ENCODE measurements at regions not wholly inside any gene's neighbourhood (a gene's known extent, or its start where the extent isn't known, plus 50 kb on each side); places are given as distances from the start of the nearest gene placed in this dataset.

DNA sequence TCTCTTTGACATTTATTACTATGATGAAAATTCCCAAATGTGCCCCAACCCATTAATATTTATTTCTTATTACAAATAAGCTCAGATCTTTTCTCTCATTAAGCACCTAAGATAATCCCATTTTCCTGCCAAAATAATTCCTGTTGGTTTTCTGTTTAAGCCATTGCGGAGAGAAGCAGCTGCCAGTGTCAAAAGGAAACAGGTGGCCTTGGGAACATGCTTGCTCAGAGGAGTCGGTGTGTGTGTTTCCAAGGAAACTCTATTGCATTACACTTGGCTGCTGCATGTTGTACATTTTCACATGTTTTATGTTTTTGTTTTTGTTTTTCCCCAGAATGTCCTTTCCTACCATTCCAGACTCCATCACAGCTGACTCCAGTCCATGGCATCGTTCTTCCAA is 56.4 kb downstream of the CD24 start:
- ChIA-PET POLR2A (no interaction called here), CTCF (interaction anchor here (0.6 kb wide), 1 partner anchor 352 kb away, joined by 3 read pairs; no protein-coding TSS in a partner anchor)
- no peaks in the 10 kb centered on the region for H3K36me3 ChIP-seq (ENCODE audit: control insufficient read depth, insufficient read depth, low read length)
- intact Hi-C loops (cut with micrococcal nuclease; ENCODE audit: unreplicated experiment) = no loop called here
- peaks cover 2% of the 10 kb centered on the region for H3K36me3 Mint-ChIP-seq (ENCODE audit: insufficient read depth, unreplicated experiment)
- H3K4me3 Mint-ChIP-seq (ENCODE audit: unreplicated experiment) = no peak overlapping the region
- peaks cover 5% of the 10 kb centered on the region; the same call in 1 of the 2 replicates for H3K9me3 ChIP-seq
- H3K4me1 ChIP-seq = peaks cover 13% of the 10 kb centered on the region; the same call in 1 of the 2 replicates
- no peak overlapping the region for H3K27ac Mint-ChIP-seq (ENCODE audit: unreplicated experiment)
- no peaks in the 10 kb centered on the region for H3K27me3 ChIP-seq (replicated peaks; ENCODE audit: control insufficient read depth, insufficient read depth, low read length)
- no peaks in the 10 kb centered on the region for H3K9me3 Mint-ChIP-seq (ENCODE audit: unreplicated experiment)
- no peak overlapping the region for H3K4me3 ChIP-seq (ENCODE audit: low read depth, low read length)
- no peak for DNase-seq
- peaks cover 7% of the 10 kb centered on the region for H3K4me1 Mint-ChIP-seq (ENCODE audit: low read depth, unreplicated experiment)
- no peaks in the 10 kb centered on the region for H3K27me3 Mint-ChIP-seq (ENCODE audit: insufficient read depth, unreplicated experiment)
- no TSS peak for BruUV-seq (replicated peaks)
- TF ChIP-seq CTCF (IDR thresholded peaks at IDR 0.05; ENCODE audit: insufficient read depth in 1 of 2, low read depth in 1 of 2, low read length in 1 of 2, severe bottlenecking in 1 of 2, unreplicated experiment in 1 of 2) = no peak

DNA sequence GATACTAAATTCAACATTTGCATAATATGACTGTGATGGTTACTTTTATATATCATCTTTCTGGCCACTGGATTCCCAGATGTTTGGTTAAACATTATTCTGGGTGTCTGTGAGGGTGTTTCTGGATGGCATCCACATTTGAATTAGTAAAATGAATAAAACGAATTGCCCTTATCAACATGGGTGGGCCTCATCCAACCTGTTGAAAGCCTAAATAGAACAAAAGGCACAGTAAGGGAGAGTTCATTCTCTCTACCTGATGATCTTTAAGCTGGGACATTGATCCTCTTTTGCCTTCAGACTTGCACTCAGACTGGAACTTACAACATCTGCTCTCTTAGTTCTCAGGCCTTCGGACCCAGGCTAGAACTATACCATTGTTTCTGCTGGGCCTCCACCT is 57.6 kb downstream of the CD24 start:
- no peaks in the 10 kb centered on the region for H3K36me3 ChIP-seq (ENCODE audit: control insufficient read depth, insufficient read depth, low read length)
- no peak for TF ChIP-seq CTCF (IDR thresholded peaks at IDR 0.05; ENCODE audit: insufficient read depth in 1 of 2, low read depth in 1 of 2, low read length in 1 of 2, severe bottlenecking in 1 of 2, unreplicated experiment in 1 of 2)
- Mint-ChIP-seq H3K4me3 (ENCODE audit: unreplicated experiment) (no peak overlapping the region), H3K36me3 (ENCODE audit: insufficient read depth, unreplicated experiment) (peaks cover 6% of the 10 kb centered on the region), H3K27me3 (ENCODE audit: insufficient read depth, unreplicated experiment) (no peaks in the 10 kb centered on the region), H3K9me3 (ENCODE audit: unreplicated experiment) (no peaks in the 10 kb centered on the region), H3K4me1 (ENCODE audit: low read depth, unreplicated experiment) (peaks cover 18% of the 10 kb centered on the region), H3K27ac (ENCODE audit: unreplicated experiment) (no peak overlapping the region)
- no peak overlapping the region for H3K4me3 ChIP-seq (ENCODE audit: low read depth, low read length)
- H3K4me1 ChIP-seq = peaks cover 25% of the 10 kb centered on the region
- no TSS peak for BruUV-seq (replicated peaks)
- POLR2A ChIA-PET = no interaction called here
- CTCF ChIA-PET = no interaction called here
- intact Hi-C loops (cut with micrococcal nuclease; ENCODE audit: unreplicated experiment) = no loop called here
- H3K9me3 ChIP-seq = peaks cover 8% of the 10 kb centered on the region; the same call in 1 of the 2 replicates
- H3K27me3 ChIP-seq (replicated peaks; ENCODE audit: control insufficient read depth, insufficient read depth, low read length) = no peaks in the 10 kb centered on the region
- DNase-seq = no peak

- no peak for TF ChIP-seq CTCF (IDR thresholded peaks at IDR 0.05; ENCODE audit: insufficient read depth in 1 of 2, low read depth in 1 of 2, low read length in 1 of 2, severe bottlenecking in 1 of 2, unreplicated experiment in 1 of 2)
- ChIA-PET POLR2A (no interaction called here), CTCF (interaction anchor here (0.6 kb wide), 1 partner anchor 281 kb away, joined by 3 read pairs; no protein-coding TSS in a partner anchor)
- Histone ChIP-seq H3K9me3 (peaks cover 8% of the 10 kb centered on the region; the same call in 1 of the 2 replicates), H3K4me3 (ENCODE audit: low read depth, low read length) (no peak overlapping the region), H3K36me3 (ENCODE audit: control insufficient read depth, insufficient read depth, low read length) (no peaks in the 10 kb centered on the region), H3K4me1 (peaks cover 43% of the 10 kb centered on the region), H3K27me3 (replicated peaks; ENCODE audit: control insufficient read depth, insufficient read depth, low read length) (no peaks in the 10 kb centered on the region)
- H3K9me3 Mint-ChIP-seq (ENCODE audit: unreplicated experiment) = no peaks in the 10 kb centered on the region
- intact Hi-C loops (cut with micrococcal nuclease; ENCODE audit: unreplicated experiment) = loop anchor here (1.0 to 5.0 kb wide), 3 partner anchors 27 to 211 kb away; no protein-coding TSS in a partner anchor
- no peaks in the 10 kb centered on the region for H3K27me3 Mint-ChIP-seq (ENCODE audit: insufficient read depth, unreplicated experiment)
- H3K4me3 Mint-ChIP-seq (ENCODE audit: unreplicated experiment) = peak overlapping the region; percentile 15
- no TSS peak for BruUV-seq (replicated peaks)
- H3K27ac Mint-ChIP-seq (ENCODE audit: unreplicated experiment) = peak overlapping the region; percentile 86
- H3K4me1 Mint-ChIP-seq (ENCODE audit: low read depth, unreplicated experiment) = peaks cover 36% of the 10 kb centered on the region
- H3K36me3 Mint-ChIP-seq (ENCODE audit: insufficient read depth, unreplicated experiment) = peaks cover 6% of the 10 kb centered on the region
- DNase-seq = peak in 1 of 2 experiments; percentile 34
These were observed 60.8 kb downstream of the CD24 start for GRCh38 chr6:106913676-106914280.

Data from Caco-2 (cell line).